HG02840 (cell line): ENCODE measurements at regions not wholly inside any gene's neighbourhood (a gene's known extent, or its start where the extent isn't known, plus 50 kb on each side); places are given as distances from the start of the nearest gene placed in this dataset.

Source experiments
- ATAC-seq: cut with Tn5 transposase; IDR thresholded peaks from one replicate; pipeline ENCODE4 v1.9.1; 2021; ENCODE audit warnings: mild to moderate bottlenecking, moderate library complexity, moderate number of reproducible peaks; ENCODE audit not compliant: unreplicated experiment, low FRiP score

DNA sequence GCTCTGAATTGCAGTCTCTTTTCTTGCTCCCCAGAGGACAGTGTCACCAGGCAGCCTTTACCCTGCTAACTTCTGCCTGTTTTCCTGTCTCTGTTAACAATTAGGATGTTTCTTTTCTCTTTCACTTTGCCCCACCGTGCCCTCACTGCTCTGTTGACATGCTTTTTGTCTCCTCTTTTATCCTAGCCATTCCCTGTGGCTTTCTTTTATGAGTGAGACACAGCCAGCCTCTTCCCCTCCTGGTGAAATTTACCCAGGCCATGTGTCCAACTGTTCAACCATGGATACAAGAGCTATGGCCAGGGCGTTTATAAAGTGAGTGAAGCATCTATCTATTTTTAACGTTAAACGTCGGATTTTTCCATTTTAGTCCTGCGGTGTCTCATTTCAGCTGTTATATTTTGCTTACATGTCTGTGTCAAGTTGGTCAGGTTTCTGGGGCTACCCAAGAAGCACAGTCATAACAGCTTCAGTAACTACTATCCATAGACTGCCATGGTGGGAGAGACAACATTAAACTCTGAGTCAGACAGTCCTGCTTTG, 443.2 kb upstream of the AZI2 start:
- ATAC-seq, result no peak

DNA sequence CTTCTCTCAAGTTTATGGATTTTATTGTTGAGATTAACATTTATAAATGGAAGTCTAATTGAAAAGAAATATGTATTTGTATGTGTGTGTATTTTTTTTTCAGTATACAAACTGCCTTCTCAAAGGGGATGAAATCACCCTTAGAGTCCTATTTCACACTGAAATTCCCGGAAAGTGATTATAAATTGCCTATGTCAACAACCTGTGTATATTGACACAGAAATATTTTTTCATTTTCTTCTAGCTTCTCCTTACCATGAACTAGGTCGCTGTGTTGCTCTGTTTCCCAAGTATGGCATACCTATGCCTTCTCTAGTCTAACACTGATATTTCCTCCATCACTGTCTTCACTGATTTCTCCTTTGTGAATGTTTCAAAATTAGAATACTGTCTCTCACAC, 444.0 kb upstream of the AZI2 start:
- ATAC-seq, result no peak

DNA sequence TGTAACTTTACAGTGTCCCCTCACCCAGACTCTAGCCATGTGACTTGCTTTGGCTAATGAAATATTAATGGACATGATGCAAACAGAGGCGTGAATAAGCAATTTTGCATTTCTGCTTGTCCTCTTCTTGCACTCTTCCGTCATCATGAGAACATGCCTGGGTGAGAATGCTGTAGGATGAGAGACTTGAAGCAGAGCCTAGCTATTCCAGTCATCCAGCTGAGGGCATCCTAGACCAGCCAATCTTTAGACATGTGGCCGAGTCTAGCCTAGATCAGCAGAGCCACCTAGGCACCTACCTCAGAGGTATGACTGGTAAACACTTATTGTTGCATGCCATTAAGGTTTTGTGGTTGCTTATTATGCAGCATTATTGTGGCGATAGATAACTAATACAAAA, 450.5 kb upstream of the AZI2 start:
- ATAC-seq, result no peak

DNA sequence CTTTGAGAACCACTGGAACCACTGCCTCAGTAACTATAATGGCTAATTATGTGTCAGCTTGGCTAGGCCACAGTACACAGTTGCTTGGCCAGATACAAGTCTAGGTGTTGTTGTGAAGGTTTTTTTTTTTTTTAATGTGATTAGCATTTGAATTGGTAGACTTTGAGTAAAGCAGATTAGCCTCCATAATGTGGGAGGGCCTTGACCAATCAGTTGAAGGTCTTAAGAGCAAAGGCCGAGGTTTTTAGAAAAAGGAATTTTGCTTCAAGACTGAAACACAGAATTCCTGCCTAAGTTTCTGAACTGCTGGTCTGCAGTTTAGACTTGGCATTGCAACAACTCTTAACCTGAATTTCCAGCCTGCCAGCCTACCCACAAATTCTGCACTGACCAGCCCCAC, 451.6 kb upstream of the AZI2 start:
- ATAC-seq, result no peak

DNA sequence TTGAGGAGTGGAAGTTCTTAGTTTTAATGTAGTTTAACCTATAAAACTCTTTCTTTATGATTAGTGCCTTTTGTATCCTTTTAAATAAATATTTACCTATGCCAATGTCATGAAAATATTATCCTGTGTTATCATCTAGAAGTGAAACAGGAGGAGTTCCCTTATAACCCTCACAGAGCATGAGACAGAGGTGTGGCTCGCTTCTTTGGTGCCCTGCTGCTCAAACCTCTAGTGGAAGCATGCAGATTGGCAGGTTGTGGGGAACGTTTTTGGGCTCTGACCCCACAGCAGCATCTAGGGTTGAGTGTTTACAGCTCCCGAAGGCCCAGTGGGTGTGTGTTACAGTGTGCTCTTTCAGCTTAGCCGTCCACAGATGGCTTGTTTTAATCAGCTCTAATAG, 459.4 kb upstream of the AZI2 start:
- ATAC-seq, result no peak

DNA sequence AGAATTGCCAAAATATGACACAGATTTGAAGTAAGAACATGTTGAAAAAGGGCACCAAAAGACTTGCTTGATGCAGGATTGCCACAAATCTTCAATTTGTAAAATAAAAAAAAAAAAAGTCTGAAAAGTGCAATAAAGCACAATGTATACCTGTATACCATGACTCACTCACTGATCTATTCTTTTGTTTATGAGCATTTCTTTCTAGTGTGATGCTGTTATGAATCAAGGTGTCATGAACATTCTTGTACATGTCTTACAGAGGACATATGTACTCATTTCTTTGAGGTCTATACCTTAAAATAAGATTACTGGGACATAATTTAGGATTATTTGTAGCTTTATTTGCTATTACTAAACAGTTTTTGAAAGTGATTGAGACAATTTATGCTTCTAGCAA, 464.9 kb upstream of the RBMS3 start:
- ATAC-seq, result no peak

DNA sequence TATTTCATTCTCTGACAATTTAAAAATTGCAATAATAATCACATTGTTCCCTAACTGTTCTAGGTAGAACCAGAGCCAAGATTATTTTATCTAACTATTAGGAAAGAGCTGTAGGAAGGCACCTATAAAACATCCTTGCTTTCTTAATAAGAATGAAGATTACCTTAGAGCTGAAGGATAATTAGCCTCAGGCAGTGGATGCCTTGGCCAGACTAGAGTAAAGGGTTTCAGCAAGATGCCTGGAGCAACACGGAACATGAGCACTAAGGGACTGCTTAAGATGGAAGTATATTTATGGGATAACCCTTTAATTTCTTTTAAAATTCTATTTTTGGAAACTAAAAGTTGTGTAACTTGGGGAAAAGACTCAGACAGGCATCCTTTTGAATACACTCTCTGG, 456.6 kb upstream of the RBMS3 start:
- no peak for ATAC-seq

DNA sequence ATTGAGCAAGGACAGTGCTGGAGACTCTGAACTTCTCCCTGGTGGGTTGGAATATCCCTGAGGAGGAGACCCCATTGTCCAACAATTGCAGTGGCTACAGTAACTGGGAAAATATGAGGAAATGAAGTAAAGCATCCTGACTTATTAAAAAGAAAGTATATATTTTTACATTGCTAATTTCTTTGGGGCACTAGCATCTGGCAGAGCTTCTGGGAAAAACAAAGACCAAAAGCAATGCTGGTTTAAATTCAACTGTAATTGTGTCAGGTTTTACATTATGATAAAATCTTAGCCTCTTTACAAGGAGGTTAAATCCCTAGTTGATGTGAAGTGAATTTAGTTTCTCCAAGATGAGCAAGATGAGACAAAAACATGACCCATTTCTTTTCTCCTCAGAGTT, 454.0 kb upstream of the RBMS3 start:
- ATAC-seq, result no peak

DNA sequence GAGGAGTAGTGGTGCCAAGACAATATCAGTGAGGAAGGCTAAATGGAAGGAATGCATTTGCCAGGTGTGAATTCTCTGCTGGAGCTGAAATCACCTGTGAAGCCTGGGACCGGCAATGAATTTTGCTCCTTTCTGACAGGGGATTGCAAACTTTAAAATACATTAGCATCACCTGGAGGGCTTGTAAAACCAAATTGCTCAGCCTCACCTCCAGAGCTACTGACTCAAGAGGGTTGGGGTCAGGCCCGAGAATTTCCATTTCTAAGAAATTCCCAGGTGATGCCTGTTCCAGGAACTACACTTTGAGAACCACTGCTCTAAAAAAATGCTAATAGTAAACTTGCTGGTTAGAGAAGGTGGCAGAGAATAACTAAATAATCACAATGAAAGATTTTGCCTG, 445.6 kb upstream of the RBMS3 start:
- no peak for ATAC-seq

DNA sequence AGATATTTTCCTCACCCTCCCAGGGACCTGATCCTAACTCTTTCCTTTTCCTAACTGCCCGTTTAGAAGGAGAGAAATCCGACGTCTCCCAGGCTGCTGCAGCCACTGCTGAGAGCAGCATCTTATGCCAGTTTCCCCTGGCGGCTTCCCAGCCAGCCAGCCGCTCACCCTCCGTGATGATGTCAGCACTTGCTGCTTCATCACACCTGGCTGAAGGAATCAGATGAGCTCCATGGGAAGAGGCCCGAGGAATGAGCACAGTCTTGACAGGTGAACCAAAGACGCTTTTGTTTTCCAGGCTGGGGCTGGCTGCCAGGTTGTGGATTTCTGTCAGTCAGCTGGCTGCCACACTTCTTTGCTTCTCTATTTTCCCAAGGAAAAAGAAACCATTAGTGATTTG, 445.1 kb upstream of the RBMS3 start:
- no peak for ATAC-seq

DNA sequence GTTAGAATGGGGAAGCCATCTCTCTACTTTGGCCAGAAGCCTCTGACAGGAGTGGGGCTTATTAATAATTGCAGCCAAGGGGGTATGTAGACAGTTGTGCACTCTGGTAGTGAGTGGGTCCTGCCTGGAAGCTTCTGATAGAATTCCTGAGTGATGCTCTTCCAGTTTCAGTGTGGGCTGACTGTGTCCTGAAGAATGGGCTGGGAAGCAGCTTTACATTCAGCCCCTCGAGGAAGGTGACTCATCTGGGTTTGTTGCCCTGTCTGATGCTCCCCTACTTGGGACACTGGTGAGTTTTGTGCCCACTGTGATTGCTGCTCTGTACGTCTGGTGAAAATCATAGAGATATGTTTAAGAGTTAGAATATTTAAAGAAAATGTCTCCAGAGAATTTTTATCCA, 444.7 kb upstream of the RBMS3 start:
- ATAC-seq, result no peak

DNA sequence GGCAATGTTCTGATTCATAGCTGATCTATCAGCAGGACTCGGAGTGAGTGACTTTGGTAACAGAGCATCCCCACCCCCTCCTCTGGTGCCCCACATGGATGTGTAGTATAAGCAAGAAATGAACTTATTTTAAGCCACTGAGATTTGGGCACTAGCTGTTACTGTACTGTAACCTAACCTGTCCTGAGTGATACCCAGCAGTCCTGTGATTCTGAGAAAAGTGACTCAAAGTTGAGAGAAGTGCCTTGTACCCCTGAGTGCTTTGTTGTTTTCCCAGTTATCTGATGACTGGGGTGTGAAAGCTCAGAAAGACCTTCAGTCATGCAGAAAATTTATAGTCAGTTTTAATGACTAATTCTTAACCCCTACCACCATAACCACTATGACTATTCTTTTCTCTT, 439.9 kb upstream of the RBMS3 start:
- ATAC-seq, result no peak

DNA sequence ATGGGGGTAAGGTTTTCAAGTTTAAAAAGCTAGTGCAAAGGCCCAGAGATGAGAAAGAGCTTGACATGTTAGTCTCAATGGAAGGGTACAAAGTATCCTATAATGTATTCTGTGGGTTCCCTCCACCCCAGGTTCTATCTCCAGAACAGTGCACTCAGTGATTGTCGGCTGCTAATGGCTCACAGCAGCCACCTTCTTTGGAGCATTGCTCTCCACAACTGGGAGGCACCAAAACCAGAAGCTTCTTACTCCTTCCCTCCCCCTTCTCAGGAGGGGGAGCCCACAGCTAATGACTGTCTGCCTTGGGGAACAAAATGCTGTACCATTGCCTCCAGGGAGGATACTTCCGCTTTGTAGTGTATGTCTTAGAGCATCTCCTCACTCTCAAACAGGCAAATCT, 439.4 kb upstream of the RBMS3 start:
- no peak for ATAC-seq

DNA sequence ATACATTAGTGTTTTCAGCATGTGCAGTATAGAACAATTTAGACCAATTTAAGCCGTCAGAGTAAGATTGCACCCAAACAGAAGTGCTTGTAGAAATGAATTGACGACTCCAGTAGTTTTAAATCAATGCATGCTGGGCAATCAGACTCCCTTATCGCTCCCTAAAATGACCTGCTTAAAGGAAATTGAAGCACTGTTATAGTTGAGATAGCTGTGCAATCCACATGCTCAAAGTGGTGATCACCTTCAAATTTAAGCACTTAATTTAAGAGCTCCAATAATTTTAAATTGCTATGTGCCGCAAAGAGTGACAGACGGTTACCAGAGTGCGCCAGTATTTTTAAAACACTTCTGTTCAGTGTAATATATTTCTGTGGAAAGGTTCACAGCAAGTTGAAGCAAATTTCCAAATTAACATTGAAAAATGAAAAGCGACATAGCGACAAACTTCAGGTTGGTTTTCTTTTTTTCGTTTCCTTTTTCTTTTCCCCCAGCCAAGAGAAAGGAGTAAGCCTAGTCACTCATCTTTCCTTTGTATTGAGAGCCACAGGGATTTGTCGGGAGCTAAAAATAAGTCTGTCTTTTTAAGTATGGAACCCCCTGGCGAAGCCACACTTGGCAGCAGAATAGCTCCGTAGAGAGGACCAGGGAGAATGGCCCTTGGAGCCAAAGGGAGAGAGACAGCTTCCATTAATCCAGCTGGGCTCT, 436.4 kb upstream of the RBMS3 start:
- ATAC-seq, result no peak

DNA sequence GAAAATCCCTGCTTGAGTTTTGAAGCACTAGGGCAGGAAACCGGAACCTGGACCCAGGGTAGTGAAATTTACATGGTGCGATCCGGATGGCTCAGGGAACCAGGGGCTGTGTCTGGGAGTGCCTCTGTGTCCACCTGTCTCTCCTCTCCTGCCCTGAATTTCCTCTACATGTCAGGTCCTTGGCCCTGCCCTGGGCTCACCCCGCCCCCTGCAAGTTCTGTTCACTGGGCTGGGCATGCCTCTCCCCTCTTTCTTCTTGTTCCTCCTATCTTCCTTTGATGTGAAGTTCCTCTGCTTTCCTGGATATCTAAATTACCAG, 435.9 kb upstream of the RBMS3 start:
- ATAC-seq, result no peak

DNA sequence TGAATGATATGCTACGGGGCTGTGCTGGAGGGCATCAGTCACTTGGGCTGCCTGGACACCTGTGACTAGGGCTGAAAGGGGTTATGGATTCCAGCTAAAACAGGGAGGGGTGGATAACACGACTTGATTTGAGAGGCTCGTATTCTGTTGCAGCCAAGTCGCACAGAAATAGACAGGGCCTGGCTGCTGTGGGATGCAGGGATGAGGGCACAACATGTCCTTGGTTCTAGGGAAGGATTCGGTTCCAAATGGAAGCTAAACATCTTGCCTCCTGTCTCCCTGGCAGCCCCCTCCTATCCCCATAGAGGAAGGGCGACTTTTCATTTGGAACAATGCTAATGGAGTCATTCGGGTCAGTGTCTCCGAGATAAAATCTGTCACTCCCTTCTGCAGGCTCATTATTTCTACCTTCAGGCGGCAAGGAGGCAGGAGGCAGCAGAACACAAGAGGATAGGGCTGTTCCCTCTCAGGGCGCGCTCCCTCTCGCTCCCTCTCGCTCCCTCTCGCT, 433.8 kb upstream of the RBMS3 start:
- ATAC-seq, result no peak

DNA sequence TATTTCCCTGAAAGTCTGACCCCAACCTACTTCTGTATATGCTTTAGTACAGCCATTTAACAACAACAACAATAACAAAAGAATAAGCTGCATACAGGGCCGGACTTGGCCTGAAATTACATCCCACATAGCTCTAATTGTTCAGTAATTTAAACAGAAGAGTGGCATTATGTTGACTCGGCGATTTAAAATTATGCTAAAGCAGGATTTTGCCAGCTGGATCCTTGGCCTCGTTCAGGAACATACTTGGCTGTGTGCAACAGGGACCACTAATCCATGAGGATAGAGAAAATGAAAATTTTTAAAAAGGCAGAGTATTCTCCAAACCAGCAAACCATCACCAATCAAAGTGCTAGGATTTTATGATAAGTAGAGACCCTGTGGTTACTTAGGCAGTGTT, 433.1 kb upstream of the RBMS3 start:
- ATAC-seq, result no peak

DNA sequence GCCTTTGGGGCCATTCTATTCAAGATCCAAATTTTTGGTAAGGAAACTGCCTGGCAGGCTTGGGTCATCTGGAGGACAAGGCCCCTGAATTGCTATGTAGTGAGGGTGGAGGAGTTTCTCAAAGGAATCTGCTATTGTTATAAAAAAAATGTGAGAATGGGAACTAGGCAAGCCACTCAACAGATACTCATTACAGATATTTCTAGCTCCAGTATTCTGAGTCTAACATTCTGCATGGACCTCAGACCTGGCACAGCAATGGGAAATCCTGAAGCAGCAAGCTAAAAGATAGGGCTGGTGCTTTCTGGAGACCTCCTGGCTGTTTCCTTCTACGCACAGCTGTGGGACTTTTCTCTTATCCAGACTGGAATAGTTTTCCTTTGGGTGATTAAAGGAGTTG, 430.7 kb upstream of the RBMS3 start:
- ATAC-seq, result no peak

DNA sequence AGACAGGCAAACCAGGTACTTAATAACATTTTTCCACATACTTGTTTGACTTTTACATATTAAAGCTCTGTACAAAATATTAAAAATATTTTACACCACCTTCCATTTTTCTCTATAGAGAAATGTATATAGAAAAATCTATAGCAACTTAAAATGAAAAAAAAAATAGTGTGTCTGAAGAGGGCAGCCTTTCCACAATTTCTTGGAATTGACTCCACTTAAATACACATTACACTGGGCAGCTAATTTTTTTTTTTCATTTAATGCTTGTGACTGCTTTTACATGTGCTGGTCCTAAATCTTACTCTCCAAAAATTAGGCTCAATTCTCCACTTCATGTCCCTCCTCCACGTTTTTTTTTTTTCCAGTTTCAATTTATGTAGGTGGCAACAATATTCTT, 427.0 kb upstream of the RBMS3 start:
- ATAC-seq, result no peak

DNA sequence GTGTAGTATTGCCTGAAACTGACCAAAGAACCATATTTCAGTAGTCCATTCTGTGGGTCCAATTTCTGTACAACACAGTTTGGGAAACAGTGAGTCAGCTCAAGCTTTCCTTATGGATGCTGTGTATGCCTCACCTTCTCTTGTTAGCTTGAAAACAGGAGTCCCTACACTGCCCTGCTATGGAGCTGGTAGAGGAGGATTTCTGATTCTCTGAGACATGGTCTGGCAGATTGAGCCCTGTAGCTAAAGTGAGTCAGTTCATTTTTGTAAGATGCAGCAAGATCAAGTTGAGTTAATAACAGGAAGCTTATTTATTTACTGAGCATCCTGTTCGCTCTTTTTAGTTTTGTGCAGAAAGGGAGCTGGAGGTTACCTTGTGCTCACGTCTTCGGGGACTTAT, 424.1 kb upstream of the RBMS3 start:
- no peak for ATAC-seq

DNA sequence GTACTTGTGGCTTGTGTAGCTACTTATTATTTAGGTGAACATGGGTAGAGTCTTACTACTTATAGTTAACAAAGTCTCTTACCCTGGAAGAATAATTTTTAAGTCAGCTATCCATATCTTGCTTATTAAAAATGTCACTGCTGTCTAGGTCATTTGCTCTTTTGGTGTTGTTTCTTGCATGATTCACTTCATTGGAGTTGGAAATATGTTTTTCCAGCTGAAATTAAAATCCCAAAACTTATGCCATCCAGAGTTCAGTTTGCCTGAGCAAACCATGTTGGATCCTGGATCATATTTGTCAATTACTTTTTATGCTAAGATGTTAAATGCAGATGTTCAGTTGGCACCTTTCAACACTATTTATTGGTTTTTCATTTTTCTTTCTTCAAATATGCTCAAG, 421.0 kb upstream of the RBMS3 start:
- ATAC-seq, result no peak

DNA sequence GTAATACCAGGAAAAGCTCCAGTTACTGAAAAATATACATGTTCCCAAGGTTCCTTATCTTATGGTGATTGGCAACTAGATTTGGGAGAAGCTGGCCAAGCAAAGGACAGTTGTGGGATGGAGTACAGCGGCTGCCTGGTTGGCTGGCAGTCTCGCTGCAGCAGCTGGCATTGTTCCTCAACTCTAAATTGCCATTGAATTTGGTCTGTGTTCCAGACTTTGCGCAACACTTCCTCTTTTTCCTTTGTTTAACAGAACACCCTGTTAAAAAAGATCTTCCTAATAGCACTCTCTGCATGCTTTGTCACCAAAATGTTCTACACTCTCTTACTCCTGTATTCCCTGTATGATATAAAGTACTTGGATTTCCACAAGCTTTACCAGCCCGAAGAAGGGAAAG, 420.6 kb upstream of the RBMS3 start:
- ATAC-seq, result no peak

DNA sequence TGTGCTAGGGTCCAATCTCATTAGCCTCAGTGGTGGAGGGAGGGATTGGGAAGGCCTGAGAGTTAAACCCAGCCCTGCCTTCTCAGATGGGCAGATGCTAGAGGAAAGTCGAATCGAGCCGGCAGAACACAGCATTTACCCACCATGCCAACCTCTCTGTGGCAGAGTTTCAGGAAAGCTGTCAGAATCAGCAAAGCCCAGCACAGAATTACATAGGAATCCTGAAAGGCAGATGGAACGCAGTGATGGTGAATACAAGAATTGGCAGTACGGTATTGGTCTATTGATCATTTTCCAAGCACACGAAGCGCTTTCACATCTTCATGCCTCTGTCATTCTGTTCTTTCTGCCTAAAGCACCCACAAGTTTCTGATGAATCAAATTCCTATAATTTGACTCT, 417.7 kb upstream of the RBMS3 start:
- no peak for ATAC-seq
